ENCODE measurements at regions not wholly inside any gene's neighbourhood (a gene's known extent, or its start where the extent isn't known, plus 50 kb on each side); places are given as distances from the start of the nearest gene placed in this dataset.

DNA sequence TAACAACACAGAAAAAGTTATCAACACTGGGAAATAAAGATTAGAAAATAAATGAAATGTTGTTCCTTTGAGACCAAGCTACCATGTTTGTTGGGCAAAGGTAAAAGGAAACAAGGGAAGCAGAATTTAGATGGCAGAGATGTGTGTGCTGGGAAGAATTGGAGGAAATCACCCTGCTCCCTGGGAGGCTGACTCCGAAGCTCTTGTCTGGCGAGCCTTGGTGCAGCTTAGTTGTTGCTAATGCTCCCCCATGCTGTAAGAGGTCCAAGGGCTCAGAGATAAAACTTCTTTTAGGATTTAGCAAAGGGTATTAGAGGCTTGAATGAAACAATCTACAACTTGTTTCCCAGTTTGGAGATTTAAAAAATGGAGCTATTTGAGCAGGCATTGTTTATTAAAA lies 123.8 kb upstream of the DDIT4L start:
- no peak overlapping the region for H2AFZ ChIP-seq (ENCODE audit: low read depth, low read length)
- no peaks in the 10 kb centered on the region for H3K36me3 ChIP-seq (ENCODE audit: insufficient read depth, low read length)
- H3K9ac ChIP-seq (ENCODE audit: low read depth, low read length) = no peak overlapping the region
- no peaks in the 10 kb centered on the region for H3K4me1 ChIP-seq (ENCODE audit: insufficient read depth, low read length)
- H3K4me3 ChIP-seq (ENCODE audit: low read depth in 1 of 2, low read length in 2 of 2) = no peak overlapping the region
- no peak for ATAC-seq (ENCODE audit: insufficient read depth, low read depth)
- no peak overlapping the region for H3K4me2 ChIP-seq (ENCODE audit: insufficient read depth, low read length)
- no peak for DNase-seq
- no peaks in the 10 kb centered on the region for H3K9me3 ChIP-seq (ENCODE audit: insufficient read depth, low read length, severe bottlenecking)
- TF ChIP-seq EZH2 (IDR thresholded peaks at IDR 0.05; ENCODE audit: borderline replicate concordance, low read depth, low read length, severe bottlenecking) = no peak
- TF ChIP-seq, protein P1, sequence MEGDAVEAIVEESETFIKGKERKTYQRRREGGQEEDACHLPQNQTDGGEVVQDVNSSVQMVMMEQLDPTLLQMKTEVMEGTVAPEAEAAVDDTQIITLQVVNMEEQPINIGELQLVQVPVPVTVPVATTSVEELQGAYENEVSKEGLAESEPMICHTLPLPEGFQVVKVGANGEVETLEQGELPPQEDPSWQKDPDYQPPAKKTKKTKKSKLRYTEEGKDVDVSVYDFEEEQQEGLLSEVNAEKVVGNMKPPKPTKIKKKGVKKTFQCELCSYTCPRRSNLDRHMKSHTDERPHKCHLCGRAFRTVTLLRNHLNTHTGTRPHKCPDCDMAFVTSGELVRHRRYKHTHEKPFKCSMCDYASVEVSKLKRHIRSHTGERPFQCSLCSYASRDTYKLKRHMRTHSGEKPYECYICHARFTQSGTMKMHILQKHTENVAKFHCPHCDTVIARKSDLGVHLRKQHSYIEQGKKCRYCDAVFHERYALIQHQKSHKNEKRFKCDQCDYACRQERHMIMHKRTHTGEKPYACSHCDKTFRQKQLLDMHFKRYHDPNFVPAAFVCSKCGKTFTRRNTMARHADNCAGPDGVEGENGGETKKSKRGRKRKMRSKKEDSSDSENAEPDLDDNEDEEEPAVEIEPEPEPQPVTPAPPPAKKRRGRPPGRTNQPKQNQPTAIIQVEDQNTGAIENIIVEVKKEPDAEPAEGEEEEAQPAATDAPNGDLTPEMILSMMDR (IDR thresholded peaks at IDR 0.05; ENCODE audit: borderline replicate concordance, extremely low read depth, low read length, poor library complexity, severe bottlenecking) = no peak
- no peak overlapping the region for H3K27ac ChIP-seq (ENCODE audit: low read length)
- no peaks in the 10 kb centered on the region for H3K79me2 ChIP-seq (ENCODE audit: insufficient read depth, low read length)
- no peaks in the 10 kb centered on the region for H4K20me1 ChIP-seq (ENCODE audit: insufficient read depth, low read length)
- H3K27me3 ChIP-seq (ENCODE audit: insufficient read depth, low read length, poor library complexity) = no peaks in the 10 kb centered on the region

DNA sequence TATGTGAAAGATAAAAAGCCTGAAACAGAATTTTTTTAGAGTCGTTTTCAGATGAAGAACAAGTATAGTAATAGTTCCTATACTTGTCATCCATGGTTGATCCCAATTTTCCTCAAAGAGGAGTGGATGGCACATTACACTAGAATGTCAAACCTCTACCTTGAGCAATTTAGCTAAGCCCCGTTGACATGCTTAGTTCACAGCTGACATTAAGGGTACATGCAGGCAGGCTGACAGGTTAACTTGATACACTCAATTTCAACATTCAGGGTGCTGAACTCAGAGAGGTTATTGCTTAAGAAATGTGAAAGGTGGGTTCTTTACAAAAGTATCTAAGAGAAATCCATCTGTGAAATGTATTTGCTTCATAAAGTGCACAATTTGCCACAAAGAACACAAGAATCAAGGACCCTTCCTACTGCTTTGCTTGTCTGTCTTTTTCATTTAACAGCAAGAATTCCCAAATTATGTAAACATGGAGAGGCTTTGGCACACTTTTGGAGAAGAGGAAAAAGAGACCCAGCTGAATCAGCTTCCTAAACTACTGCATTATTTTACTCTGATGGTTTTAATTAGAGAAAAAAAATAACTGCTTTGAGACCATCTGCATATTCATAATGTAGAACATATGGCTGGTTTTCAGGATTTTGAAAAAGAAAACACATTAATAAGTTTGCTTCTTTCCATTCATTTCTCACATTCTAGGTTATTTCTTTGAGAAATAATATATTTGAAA lies 122.5 kb upstream of the DDIT4L start:
- Histone ChIP-seq H3K9ac (ENCODE audit: low read depth, low read length) (no peak overlapping the region), H3K4me1 (ENCODE audit: insufficient read depth, low read length) (no peaks in the 10 kb centered on the region), H3K9me3 (ENCODE audit: insufficient read depth, low read length, severe bottlenecking) (no peaks in the 10 kb centered on the region), H4K20me1 (ENCODE audit: insufficient read depth, low read length) (no peaks in the 10 kb centered on the region), H2AFZ (ENCODE audit: low read depth, low read length) (no peak overlapping the region), H3K27me3 (ENCODE audit: insufficient read depth, low read length, poor library complexity) (no peaks in the 10 kb centered on the region), H3K36me3 (ENCODE audit: insufficient read depth, low read length) (no peaks in the 10 kb centered on the region), H3K4me3 (ENCODE audit: low read depth in 1 of 2, low read length in 2 of 2) (no peak overlapping the region), H3K79me2 (ENCODE audit: insufficient read depth, low read length) (no peaks in the 10 kb centered on the region), H3K4me2 (ENCODE audit: insufficient read depth, low read length) (no peak overlapping the region), H3K27ac (ENCODE audit: low read length) (no peak overlapping the region)
- DNase-seq = no peak
- no peak for ATAC-seq (ENCODE audit: insufficient read depth, low read depth)
- TF ChIP-seq, protein P1 (IDR thresholded peaks at IDR 0.05; ENCODE audit: borderline replicate concordance, extremely low read depth, low read length, poor library complexity, severe bottlenecking) = no peak
- TF ChIP-seq EZH2 (IDR thresholded peaks at IDR 0.05; ENCODE audit: borderline replicate concordance, low read depth, low read length, severe bottlenecking) = no peak

DNA sequence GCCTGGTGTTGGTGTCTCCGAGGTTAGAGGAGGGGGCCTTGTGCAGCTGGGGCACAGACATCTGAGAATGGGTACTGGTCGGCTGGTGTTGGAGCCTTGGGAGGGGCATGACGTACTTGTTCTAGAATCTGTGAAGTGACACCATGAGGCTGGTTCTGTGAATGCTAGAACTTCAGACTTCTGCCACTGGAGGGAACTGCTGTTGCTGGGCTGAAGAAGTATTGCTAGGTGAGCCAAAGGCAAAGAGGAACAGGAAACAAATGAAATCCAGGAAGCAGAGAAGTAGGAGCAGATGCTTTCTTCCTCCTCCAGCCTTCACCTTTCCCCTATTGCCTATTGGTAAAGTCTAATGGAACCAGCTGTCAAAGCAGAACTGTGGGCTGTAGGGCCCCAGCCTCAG lies 120.9 kb upstream of the DDIT4L start:
- H4K20me1 ChIP-seq (ENCODE audit: insufficient read depth, low read length) = no peaks in the 10 kb centered on the region
- DNase-seq = peak; percentile 10

More for the DNA sequence above, 120.9 kb upstream of the DDIT4L start:
- 0 out of 2 replicates have a peak overlapping the region, but pooled peaks have one; percentile 30 for H2AFZ ChIP-seq (ENCODE audit: low read depth, low read length)
- H3K36me3 ChIP-seq (ENCODE audit: insufficient read depth, low read length) = no peaks in the 10 kb centered on the region
- H3K79me2 ChIP-seq (ENCODE audit: insufficient read depth, low read length) = no peaks in the 10 kb centered on the region
- no peak for TF ChIP-seq EZH2 (IDR thresholded peaks at IDR 0.05; ENCODE audit: borderline replicate concordance, low read depth, low read length, severe bottlenecking)
- TF ChIP-seq, protein P1 (IDR thresholded peaks at IDR 0.05; ENCODE audit: borderline replicate concordance, extremely low read depth, low read length, poor library complexity, severe bottlenecking) = peak; percentile 33
- ATAC-seq (ENCODE audit: insufficient read depth, low read depth) = no peak; the same call in 2 of the 3 replicates
- no peaks in the 10 kb centered on the region for H3K27me3 ChIP-seq (ENCODE audit: insufficient read depth, low read length, poor library complexity)
- no peak overlapping the region for H3K4me3 ChIP-seq (ENCODE audit: low read depth in 1 of 2, low read length in 2 of 2)
- no peaks in the 10 kb centered on the region for H3K9me3 ChIP-seq (ENCODE audit: insufficient read depth, low read length, severe bottlenecking)
- no peaks in the 10 kb centered on the region for H3K4me1 ChIP-seq (ENCODE audit: insufficient read depth, low read length)
- no peak overlapping the region for H3K9ac ChIP-seq (ENCODE audit: low read depth, low read length)
- no peak overlapping the region for H3K4me2 ChIP-seq (ENCODE audit: insufficient read depth, low read length)
- no peak overlapping the region for H3K27ac ChIP-seq (ENCODE audit: low read length)
